SK-N-SH (cell line): ENCODE measurements at regions not wholly inside any gene's neighbourhood (a gene's known extent, or its start where the extent isn't known, plus 50 kb on each side); places are given as distances from the start of the nearest gene placed in this dataset.
A peak's percentile ranks its signal among the peaks of the same experiment; 100 is the strongest.

Source experiments
- GATA2 ChIP-seq: sonication (generic); formaldehyde crosslinking; IDR thresholded peaks from 2 replicates; pipeline ENCODE4 v1.5.0; 2020; ENCODE audit warnings: mild to moderate bottlenecking, missing genetic modification reagents
- TF ChIP-seq, protein P1 (sequence below): fragments of 200-600 bp; sonication (generic); IDR thresholded peaks from 2 replicates; pipeline ENCODE4 v1.6.1; 2017; ENCODE audit warnings: antibody characterized with exemption, mild to moderate bottlenecking, moderate library complexity
- TF ChIP-seq, protein P2 (sequence below): fragments of 150-350 bp; IDR thresholded peaks from 2 replicates; pipeline ENCODE4 v1.6.1; 2017; ENCODE audit warnings: antibody characterized with exemption, low read length, low read depth, borderline replicate concordance

GRCh38 chr1:234542211-234542850 is 63.4 kb upstream of the TARBP1 start:
- TF ChIP-seq, protein P1, sequence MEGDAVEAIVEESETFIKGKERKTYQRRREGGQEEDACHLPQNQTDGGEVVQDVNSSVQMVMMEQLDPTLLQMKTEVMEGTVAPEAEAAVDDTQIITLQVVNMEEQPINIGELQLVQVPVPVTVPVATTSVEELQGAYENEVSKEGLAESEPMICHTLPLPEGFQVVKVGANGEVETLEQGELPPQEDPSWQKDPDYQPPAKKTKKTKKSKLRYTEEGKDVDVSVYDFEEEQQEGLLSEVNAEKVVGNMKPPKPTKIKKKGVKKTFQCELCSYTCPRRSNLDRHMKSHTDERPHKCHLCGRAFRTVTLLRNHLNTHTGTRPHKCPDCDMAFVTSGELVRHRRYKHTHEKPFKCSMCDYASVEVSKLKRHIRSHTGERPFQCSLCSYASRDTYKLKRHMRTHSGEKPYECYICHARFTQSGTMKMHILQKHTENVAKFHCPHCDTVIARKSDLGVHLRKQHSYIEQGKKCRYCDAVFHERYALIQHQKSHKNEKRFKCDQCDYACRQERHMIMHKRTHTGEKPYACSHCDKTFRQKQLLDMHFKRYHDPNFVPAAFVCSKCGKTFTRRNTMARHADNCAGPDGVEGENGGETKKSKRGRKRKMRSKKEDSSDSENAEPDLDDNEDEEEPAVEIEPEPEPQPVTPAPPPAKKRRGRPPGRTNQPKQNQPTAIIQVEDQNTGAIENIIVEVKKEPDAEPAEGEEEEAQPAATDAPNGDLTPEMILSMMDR, result no peak
- TF ChIP-seq, protein P2, sequence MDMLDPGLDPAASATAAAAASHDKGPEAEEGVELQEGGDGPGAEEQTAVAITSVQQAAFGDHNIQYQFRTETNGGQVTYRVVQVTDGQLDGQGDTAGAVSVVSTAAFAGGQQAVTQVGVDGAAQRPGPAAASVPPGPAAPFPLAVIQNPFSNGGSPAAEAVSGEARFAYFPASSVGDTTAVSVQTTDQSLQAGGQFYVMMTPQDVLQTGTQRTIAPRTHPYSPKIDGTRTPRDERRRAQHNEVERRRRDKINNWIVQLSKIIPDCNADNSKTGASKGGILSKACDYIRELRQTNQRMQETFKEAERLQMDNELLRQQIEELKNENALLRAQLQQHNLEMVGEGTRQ, result no peak
- peak; percentile 67; the same call in 1 of the 2 replicates for TF ChIP-seq GATA2
